Femur (tissue), 1 donor: ENCODE measurements at regions not wholly inside any gene's neighbourhood (a gene's known extent, or its start where the extent isn't known, plus 50 kb on each side); places are given as distances from the start of the nearest gene placed in this dataset.

ENCODE experiments used
- DNase-seq: peaks from one replicate; pipeline ENCODE4 v3.0.0-alpha.2; 2017

DNA sequence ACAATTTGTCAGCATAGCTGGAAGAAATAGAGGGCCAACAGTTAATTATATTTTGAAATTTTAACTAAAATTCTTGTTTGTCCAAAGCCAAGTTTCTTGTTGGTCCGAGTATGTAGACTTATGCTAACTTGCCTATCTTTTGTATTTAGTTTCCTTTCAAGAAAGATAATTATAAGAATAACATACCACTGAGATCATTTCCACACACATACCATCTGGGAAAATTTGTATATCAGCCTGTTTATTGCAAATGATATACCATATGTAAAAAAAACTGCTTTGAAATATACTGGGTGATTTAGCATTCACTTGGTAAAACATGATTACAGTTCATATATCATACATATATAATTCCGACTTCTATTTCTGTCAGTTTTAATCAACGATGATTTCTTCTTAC, 84.7 kb upstream of the ANKRD50 start:
- DNase-seq, result no peak

DNA sequence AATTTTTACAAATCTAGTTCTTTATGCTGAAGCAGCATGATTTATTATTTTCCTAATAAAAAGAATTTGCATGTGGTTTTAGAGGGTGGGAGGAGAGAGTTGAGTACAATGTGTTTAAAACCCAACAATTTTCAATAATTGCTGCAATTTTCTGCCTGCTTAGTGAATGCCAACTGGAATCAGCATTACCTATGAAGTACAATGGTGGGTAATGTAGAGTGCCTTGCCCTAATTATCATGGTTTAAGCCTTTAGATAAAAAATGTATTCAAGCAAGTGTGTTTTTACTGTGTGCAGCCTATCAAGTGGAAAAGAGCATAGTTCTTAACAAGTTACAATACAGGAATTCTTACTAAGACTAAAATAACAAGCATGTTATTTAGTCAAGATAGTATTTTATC, 77.9 kb upstream of the ANKRD50 start:
- DNase-seq, result no peak

DNA sequence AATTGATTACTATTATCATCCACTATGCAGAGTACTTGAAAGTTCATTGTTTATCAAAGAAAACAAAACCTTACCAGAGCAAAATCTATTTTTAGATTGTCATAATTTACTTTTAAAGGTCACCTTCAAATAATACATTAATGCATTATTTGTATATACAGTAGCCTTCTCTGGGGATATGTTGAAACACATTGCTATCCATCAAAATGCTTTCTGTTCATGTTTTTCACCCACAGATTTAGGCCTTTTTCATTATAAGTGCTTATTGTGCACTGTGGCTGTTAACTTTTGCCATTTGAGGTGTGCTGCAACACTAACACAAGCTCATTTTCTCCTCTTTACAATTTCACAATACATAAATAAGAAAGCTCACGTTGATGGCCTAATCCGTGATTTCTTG, 74.1 kb upstream of the ANKRD50 start:
- no peak for DNase-seq

DNA sequence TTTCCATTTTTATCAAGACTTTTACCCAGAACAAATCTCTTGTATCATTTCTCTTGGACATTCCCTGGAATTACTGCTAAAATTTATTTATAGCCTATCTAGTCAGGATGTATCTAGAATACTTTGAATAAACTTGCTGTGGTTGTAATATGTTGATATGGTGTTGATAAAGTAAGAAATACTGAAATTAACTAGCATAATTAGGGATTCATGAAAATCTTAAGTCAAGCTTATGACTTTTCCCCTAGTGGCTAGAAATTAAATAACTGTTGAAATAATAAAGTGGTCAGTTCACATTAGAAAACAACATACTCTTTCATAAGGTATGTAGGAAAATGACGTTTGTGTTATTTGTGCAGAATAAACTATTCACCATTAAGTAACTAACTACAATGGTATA, 73.1 kb upstream of the ANKRD50 start:
- no peak for DNase-seq

DNA sequence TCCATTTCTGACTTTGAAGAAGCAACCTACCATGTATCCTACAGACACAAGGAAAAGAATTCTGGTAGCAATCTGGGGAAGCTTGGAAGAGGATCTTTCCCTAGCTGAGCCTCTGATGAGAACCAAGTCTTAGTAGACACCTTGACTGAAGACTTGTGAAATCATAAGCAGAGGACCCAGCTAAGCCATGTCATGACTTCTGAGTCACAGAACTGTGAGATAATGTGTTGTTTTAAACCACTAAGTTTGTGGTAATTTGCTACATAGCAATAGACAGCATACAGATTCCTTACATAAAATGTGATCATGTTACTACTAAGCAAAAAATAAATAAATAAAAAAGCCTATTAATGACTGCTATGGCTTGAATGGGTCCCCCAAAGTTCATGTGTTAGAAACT, 71.3 kb upstream of the ANKRD50 start:
- DNase-seq, result no peak

DNA sequence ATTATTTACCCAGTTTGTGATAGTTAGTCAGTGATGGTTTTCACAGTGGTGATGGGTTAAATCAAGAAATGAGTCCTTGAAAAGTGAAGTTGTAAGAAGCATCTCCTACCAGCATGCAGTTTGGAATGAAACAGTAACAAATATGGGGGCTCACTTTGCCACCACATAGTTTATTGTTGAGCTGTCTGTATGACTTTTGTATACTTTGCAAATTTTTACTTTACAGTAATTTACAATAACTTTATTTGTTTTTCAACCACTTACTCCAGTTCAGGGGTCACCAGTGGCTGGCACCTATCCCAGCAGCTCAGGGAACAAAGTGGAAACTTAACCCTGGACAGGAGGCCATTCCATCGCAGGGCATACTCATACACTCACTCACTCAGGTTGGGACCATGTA, 64.5 kb upstream of the ANKRD50 start:
- DNase-seq, result no peak

DNA sequence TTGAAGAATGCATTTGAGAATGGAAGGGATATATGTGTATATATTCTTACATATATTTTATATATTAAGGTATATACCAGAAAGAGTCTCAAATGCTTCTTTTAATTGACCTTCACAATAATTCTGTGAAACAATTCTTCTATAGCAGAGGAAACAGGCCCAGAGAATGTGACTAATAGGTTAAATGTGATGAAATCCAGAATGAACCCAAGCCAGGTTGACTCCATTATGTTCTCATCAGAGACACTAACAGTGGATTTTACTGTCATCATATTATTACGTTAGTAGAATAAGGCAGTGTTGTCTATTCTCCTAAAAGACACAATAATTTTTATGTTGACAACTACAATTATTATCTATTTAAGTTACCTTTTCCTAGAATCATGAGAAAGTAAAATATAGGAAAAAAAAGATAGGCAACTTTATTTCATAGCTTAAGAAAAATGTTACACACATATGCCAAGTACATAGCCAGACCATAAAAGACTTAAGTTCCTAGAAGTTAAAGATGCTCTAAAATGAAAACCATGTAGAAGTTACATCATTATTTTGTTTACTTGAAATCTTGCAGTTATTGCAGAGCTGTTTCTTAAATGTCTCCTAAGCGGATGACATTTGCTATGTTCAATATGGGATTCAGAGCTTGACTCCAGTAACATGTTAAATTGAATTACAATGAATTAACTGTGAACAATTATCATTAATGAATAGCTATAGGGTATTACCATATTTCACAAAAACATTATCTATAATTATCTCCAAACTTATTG, 56.2 kb upstream of the ANKRD50 start:
- DNase-seq, result no peak

DNA sequence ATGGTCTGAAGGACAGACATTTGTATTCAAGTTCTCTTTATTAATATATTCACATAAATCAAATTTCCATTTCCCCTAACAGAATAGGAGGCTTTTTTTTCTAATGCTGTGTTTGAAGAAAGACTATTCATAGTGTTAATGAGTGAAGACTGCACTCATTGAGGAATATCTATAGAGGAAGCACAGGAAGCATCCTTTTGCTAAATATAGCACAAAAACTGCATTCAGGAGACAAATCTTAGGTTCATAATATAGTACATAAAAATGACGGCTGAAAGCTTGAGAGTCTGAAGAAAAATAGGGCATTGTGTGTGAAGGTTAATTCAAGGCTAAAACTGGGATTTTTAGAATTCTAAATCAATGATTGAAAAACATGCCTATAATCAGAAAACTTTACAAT, 50.4 kb upstream of the ANKRD50 start:
- no peak for DNase-seq
